ENCODE measurements at regions not wholly inside any gene's neighbourhood (a gene's known extent, or its start where the extent isn't known, plus 50 kb on each side); places are given as distances from the start of the nearest gene placed in this dataset.

DNA sequence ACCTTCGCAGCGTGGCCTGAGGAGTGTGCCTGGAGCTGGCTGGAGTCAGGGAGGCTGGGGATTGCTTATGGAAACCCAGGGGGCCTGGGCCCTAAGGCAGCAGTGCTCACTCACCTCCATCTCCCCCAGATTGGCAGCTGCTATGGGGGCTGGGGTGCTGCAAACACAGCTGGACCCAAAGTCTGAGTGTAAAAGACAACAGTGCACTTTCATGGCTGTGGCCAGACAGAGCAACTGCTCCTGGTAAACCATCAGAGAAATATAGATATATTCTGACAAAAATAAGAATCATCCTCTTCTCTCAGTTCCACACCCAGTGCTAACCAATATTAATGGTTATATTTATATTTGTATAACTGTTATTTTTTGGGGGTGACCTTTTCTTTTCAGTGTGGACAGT, 123.9 kb downstream of the TENT4A start:
- Mint-ChIP-seq H3K4me1 (ENCODE audit: unreplicated experiment) (no peaks in the 10 kb centered on the region), H3K36me3 (ENCODE audit: unreplicated experiment) (no peaks in the 10 kb centered on the region), H3K9me3 (ENCODE audit: unreplicated experiment) (no peaks in the 10 kb centered on the region), H3K4me3 (ENCODE audit: unreplicated experiment) (no peak overlapping the region), H3K27ac (ENCODE audit: unreplicated experiment) (no peak overlapping the region), H3K27me3 (ENCODE audit: unreplicated experiment) (peaks cover 2% of the 10 kb centered on the region)
- TF ChIP-seq, protein P1, sequence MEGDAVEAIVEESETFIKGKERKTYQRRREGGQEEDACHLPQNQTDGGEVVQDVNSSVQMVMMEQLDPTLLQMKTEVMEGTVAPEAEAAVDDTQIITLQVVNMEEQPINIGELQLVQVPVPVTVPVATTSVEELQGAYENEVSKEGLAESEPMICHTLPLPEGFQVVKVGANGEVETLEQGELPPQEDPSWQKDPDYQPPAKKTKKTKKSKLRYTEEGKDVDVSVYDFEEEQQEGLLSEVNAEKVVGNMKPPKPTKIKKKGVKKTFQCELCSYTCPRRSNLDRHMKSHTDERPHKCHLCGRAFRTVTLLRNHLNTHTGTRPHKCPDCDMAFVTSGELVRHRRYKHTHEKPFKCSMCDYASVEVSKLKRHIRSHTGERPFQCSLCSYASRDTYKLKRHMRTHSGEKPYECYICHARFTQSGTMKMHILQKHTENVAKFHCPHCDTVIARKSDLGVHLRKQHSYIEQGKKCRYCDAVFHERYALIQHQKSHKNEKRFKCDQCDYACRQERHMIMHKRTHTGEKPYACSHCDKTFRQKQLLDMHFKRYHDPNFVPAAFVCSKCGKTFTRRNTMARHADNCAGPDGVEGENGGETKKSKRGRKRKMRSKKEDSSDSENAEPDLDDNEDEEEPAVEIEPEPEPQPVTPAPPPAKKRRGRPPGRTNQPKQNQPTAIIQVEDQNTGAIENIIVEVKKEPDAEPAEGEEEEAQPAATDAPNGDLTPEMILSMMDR (IDR thresholded peaks at IDR 0.05), result no peak
- no peak for DNase-seq (ENCODE audit: extremely low spot score, unreplicated experiment)

DNA sequence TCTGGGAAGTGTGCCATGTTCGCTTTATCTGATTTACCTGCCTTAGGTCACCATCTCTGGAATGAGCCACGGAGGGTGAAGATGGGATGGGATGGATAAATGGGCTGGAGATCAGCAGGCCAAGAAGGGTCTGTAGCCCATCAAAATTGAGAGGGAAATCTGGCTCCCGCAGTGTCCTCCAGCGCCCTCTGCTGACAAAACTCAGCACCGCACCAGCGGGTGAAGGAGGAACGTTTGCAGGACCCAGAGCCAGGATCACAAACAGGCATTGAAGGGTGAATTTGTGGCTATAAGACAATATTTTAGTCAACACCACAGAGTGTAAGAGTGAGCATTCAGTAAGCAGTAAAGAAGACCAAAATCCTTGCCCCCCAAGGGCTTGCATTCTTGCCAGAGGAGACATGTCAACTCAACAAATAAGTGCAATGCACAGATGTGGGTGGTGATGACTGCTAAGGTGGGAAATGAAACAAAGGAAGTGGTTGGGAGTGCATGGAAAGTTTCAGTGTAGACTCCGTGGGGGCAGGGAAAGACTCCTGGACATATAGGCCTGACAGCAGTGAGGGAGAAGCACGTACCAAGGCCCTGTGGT, 124.4 kb downstream of the TENT4A start:
- H3K4me1 Mint-ChIP-seq (ENCODE audit: unreplicated experiment), result no peaks in the 10 kb centered on the region
- H3K4me3 Mint-ChIP-seq (ENCODE audit: unreplicated experiment), result no peak overlapping the region
- no peaks in the 10 kb centered on the region for H3K36me3 Mint-ChIP-seq (ENCODE audit: unreplicated experiment)
- TF ChIP-seq, protein P1 (IDR thresholded peaks at IDR 0.05), result peak; percentile 49
- DNase-seq (ENCODE audit: extremely low spot score, unreplicated experiment), result no peak
- no peaks in the 10 kb centered on the region for H3K9me3 Mint-ChIP-seq (ENCODE audit: unreplicated experiment)
- peaks cover 2% of the 10 kb centered on the region for H3K27me3 Mint-ChIP-seq (ENCODE audit: unreplicated experiment)
- no peak overlapping the region for H3K27ac Mint-ChIP-seq (ENCODE audit: unreplicated experiment)

DNA sequence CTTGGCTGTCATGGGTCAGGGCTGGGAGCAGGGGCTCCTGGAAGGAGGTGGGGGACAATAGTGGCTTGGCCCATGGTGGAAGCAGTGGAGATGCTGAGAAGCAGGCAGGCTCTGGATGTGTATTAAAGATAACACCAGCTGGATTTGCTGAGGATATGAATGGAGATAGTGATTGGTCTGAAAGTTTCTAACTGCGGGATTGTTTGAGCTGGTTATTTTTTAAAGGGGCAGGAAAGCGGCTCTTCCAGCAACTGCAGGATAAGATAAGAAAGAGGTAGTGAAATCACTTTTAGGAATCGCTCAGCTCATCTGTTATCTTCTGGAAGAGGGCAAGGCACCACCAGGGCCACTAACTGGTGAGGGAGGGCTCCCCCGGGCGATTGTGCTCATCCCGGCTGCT, 125.5 kb downstream of the TENT4A start:
- TF ChIP-seq, protein P1 (IDR thresholded peaks at IDR 0.05), result no peak
- H3K4me1 Mint-ChIP-seq (ENCODE audit: unreplicated experiment), result no peaks in the 10 kb centered on the region
- no peak overlapping the region for H3K4me3 Mint-ChIP-seq (ENCODE audit: unreplicated experiment)
- no peak overlapping the region for H3K27ac Mint-ChIP-seq (ENCODE audit: unreplicated experiment)
- H3K9me3 Mint-ChIP-seq (ENCODE audit: unreplicated experiment), result no peaks in the 10 kb centered on the region
- H3K27me3 Mint-ChIP-seq (ENCODE audit: unreplicated experiment), result peaks cover 2% of the 10 kb centered on the region
- no peaks in the 10 kb centered on the region for H3K36me3 Mint-ChIP-seq (ENCODE audit: unreplicated experiment)
- no peak for DNase-seq (ENCODE audit: extremely low spot score, unreplicated experiment)

DNA sequence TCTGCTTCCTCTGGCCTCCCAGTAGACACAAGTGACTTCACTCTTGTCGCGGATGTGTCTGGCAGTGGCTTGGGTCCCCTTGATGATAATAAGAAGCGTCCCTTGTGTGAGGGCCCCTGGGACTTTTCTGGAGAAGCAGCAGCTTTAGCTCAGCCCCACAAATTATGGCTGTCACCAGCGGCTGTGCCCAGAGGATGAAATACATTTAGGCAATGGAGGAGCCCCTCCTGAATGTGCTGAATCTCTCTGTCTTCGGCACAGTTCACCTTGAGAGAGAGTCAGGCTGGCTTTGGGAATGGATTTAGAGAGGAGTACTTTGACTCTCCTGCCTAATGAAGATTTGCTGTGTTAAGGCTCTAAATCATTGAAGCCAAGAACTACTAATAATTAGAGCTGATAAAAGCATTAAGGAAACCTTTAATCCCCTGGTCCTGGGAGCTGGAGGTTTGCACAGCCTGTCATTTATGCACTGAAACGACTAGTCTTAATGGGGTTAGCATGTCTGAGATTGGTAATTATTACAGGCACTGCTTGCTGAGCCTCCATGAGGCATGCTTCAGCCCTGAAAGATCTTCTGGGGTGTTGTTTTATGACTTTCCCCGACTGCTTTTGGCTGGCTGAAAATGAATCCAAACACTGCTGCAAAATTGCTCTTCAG, 127.0 kb downstream of the TENT4A start:
- no peaks in the 10 kb centered on the region for H3K9me3 Mint-ChIP-seq (ENCODE audit: unreplicated experiment)
- TF ChIP-seq, protein P1 (IDR thresholded peaks at IDR 0.05), result no peak
- H3K27ac Mint-ChIP-seq (ENCODE audit: unreplicated experiment), result no peak overlapping the region
- peak; percentile 40 for DNase-seq (ENCODE audit: extremely low spot score, unreplicated experiment)
- no peaks in the 10 kb centered on the region for H3K36me3 Mint-ChIP-seq (ENCODE audit: unreplicated experiment)
- H3K4me1 Mint-ChIP-seq (ENCODE audit: unreplicated experiment), result no peaks in the 10 kb centered on the region
- no peak overlapping the region for H3K4me3 Mint-ChIP-seq (ENCODE audit: unreplicated experiment)
- peaks cover 2% of the 10 kb centered on the region for H3K27me3 Mint-ChIP-seq (ENCODE audit: unreplicated experiment)

DNA sequence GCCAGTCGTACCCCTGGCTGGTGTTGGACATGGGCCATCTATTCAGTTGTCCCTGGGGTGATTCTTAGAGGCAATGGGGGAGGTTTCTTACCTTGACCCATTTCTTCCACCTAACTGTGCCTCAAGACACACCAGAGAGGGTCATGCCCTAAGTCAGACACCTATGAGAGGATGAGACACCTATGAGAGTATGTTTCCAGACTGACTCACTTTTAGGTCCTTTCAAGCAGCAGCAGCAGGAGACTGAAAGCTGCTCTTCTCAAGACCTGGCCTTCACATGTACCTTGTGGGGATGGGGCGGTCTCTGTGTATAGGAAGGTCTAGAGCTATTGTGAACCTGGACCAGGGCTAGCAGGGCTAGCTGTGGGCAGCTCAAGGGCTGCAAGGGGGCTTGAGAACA, 130.1 kb downstream of the TENT4A start:
- TF ChIP-seq, protein P1 (IDR thresholded peaks at IDR 0.05), result no peak
- peaks cover 3% of the 10 kb centered on the region for H3K9me3 Mint-ChIP-seq (ENCODE audit: unreplicated experiment)
- peaks cover 2% of the 10 kb centered on the region for H3K27me3 Mint-ChIP-seq (ENCODE audit: unreplicated experiment)
- no peak overlapping the region for H3K27ac Mint-ChIP-seq (ENCODE audit: unreplicated experiment)
- DNase-seq (ENCODE audit: extremely low spot score, unreplicated experiment), result peak; percentile 54
- H3K4me1 Mint-ChIP-seq (ENCODE audit: unreplicated experiment), result no peaks in the 10 kb centered on the region
- no peaks in the 10 kb centered on the region for H3K36me3 Mint-ChIP-seq (ENCODE audit: unreplicated experiment)
- H3K4me3 Mint-ChIP-seq (ENCODE audit: unreplicated experiment), result no peak overlapping the region
